HepG2 (cell line): ENCODE measurements at regions not wholly inside any gene's neighbourhood (a gene's known extent, or its start where the extent isn't known, plus 50 kb on each side); places are given as distances from the start of the nearest gene placed in this dataset.

ENCODE experiments used
- CTCF ChIP-seq: sonication (generic); formaldehyde crosslinking; IDR thresholded peaks from 2 replicates; pipeline ENCODE4 v1.5.0; 2020; ENCODE audit warnings: mild to moderate bottlenecking, missing genetic modification reagents, moderate library complexity
- GABPB1 ChIP-seq: IDR thresholded peaks from 2 replicates; pipeline ENCODE4 v1.6.1; 2016; ENCODE audit warnings: mild to moderate bottlenecking, missing genetic modification reagents, moderate library complexity, missing compliant biosample characterization
- HMGXB4 ChIP-seq, 2 experiments: sonication (generic) in 1 of 2; formaldehyde crosslinking in 1 of 2; IDR thresholded peaks; 2 replicates each; pipeline versions ENCODE4 v1.4.0 to v1.6.1; 2018 to 2020; ENCODE audit warnings: missing genetic modification reagents in 2 of 2, borderline replicate concordance in 1 of 2, low read depth in 1 of 2, mild to moderate bottlenecking in 1 of 2, missing biosample characterization in 1 of 2
- POLR2A ChIP-seq, 2 experiments: IDR thresholded peaks; 2 replicates each; pipeline ENCODE4 v1.6.1; 2011; ENCODE audit warnings: low read depth in 2 of 2, low read length in 2 of 2, mild to moderate bottlenecking in 1 of 2, moderate library complexity in 1 of 2; ENCODE audit not compliant: insufficient read depth in 1 of 2
- RAD21 ChIP-seq: fragments of 450-650 bp; formaldehyde crosslinking; IDR thresholded peaks from 2 replicates; pipeline ENCODE4 v1.5.0; 2020; ENCODE audit warnings: mild to moderate bottlenecking
- SATB2 ChIP-seq: sonication (generic); formaldehyde crosslinking; IDR thresholded peaks from 2 replicates; pipeline ENCODE4 v1.5.0; 2020; ENCODE audit warnings: missing genetic modification reagents
- TBL1XR1 ChIP-seq: fragments of 150-350 bp; IDR thresholded peaks from 2 replicates; pipeline ENCODE4 v1.6.1; 2014; ENCODE audit warnings: borderline replicate concordance, low read length; ENCODE audit not compliant: partially characterized antibody
- ZNF431 ChIP-seq: sonication (generic); formaldehyde crosslinking; IDR thresholded peaks from 2 replicates; pipeline ENCODE4 v1.9.0; 2022; ENCODE audit warnings: missing genetic modification reagents, low read depth, mild to moderate bottlenecking, borderline replicate concordance
- ZSCAN30 ChIP-seq: sonication (generic); formaldehyde crosslinking; IDR thresholded peaks from 2 replicates; pipeline ENCODE4 v1.5.0; 2020; ENCODE audit warnings: mild to moderate bottlenecking, missing genetic modification reagents

GRCh38 chr20:4299216-4299615 lies 50.1 kb upstream of the ADRA1D start:
- TF ChIP-seq CTCF (no peak), ZSCAN30 (CRISPR knock-in tag) (no peak), POLR2A (IDR thresholded peaks at IDR 0.05; ENCODE audit: insufficient read depth in 1 of 2, low read depth in 2 of 2, low read length in 2 of 2) (no peak), GABPB1 (CRISPR knock-in tag) (no peak), RAD21 (CRISPR knock-in tag) (no peak), HMGXB4 (CRISPR knock-in tag; IDR thresholded peaks at IDR 0.05; ENCODE audit: borderline replicate concordance in 1 of 2, low read depth in 1 of 2) (no peak), TBL1XR1 (no peak), SATB2 (CRISPR knock-in tag) (no peak), ZNF431 (CRISPR knock-in tag) (no peak)
